H1 (cell line): ENCODE measurements at regions not wholly inside any gene's neighbourhood (a gene's known extent, or its start where the extent isn't known, plus 50 kb on each side); places are given as distances from the start of the nearest gene placed in this dataset.

Experiments used
- CTCF ChIA-PET: fragments of 300-600 bp; sonication (Branson Sonifier 250); formaldehyde crosslinking; loops from one replicate; lab custom pipeline; 2021; ENCODE audit not compliant: partially characterized antibody; lab: Charles Lee
- POLR2A ChIA-PET: fragments of 300-600 bp; sonication (Branson Sonifier 250); formaldehyde crosslinking; loops from one replicate; lab custom pipeline; 2021; ENCODE audit warnings: inconsistent platforms; ENCODE audit not compliant: partially characterized antibody; lab: Charles Lee
- DNase-seq, 2 experiments: peaks; one replicate each; pipeline versions ENCODE4 v3.0.0 to v3.0.0-alpha.2; 2010 to 2022; ENCODE audit warnings: low spot score in 2 of 2, low read depth in 1 of 2, mixed read lengths in 1 of 2
- FAIRE-seq: peaks from 2 replicates; lab custom pipeline; 2011; peaks lifted over from hg19 to GRCh38; lab: Jason Lieb, UNC
- H2AFZ ChIP-seq: 2 replicates; pipeline ENCODE4 v1.8.1; 2012; ENCODE audit warnings: low read length, inconsistent platforms
- H2AK5ac ChIP-seq: 2 replicates; pipeline ENCODE4 v1.6.1; 2013; ENCODE audit warnings: low read depth, low read length
- H2BK120ac ChIP-seq: replicated peaks from 2 replicates; pipeline ENCODE3; 2013; ENCODE audit warnings: low read depth, low read length, inconsistent platforms
- H2BK12ac ChIP-seq: 2 replicates; pipeline ENCODE4 v1.6.1; 2013; ENCODE audit warnings: low read depth, low read length
- H2BK15ac ChIP-seq: 2 replicates; pipeline ENCODE4 v1.6.1; 2013; ENCODE audit warnings: low read length
- H2BK20ac ChIP-seq: 2 replicates; pipeline ENCODE4 v1.6.1; 2013; ENCODE audit warnings: low read length
- H2BK5ac ChIP-seq: 2 replicates; pipeline ENCODE4 v1.6.1; 2013; ENCODE audit warnings: low read depth, low read length
- H3K14ac ChIP-seq: 2 replicates; pipeline ENCODE4 v1.6.1; 2013; ENCODE audit warnings: inconsistent platforms; ENCODE audit not compliant: insufficient read length
- H3K18ac ChIP-seq: 2 replicates; pipeline ENCODE4 v1.6.1; 2013; ENCODE audit warnings: low read length; ENCODE audit errors: extremely low read depth
- H3K23ac ChIP-seq: 2 replicates; pipeline ENCODE4 v1.6.1; 2013; ENCODE audit warnings: inconsistent platforms; ENCODE audit not compliant: insufficient read length
- H3K23me2 ChIP-seq: 2 replicates; pipeline ENCODE4 v1.6.1; 2013; ENCODE audit warnings: low read depth, low read length
- H3K27ac ChIP-seq: 2 replicates; pipeline ENCODE4 v1.6.1; 2011; ENCODE audit warnings: low read depth, low read length, inconsistent platforms
- H3K27me3 ChIP-seq, 4 experiments: replicated peaks in 1 of 4; 1 replicate in 1 of 4; 2 replicates in 3 of 4; pipeline versions ENCODE4 v1.6.1 to v1.8.1; 2011 to 2013; ENCODE audit warnings: low read length in 3 of 4, mild to moderate bottlenecking in 3 of 4, inconsistent platforms in 2 of 4, mixed read lengths in 2 of 4, moderate library complexity in 1 of 4; ENCODE audit not compliant: control insufficient read depth in 3 of 4, insufficient read depth in 3 of 4; ENCODE audit errors: extremely low read depth in 1 of 4
- H3K36me3 ChIP-seq, 4 experiments: 2 replicates each; pipeline versions ENCODE4 v1.6.1 to v1.8.1; 2011 to 2013; ENCODE audit warnings: mild to moderate bottlenecking in 4 of 4, low read length in 3 of 4, moderate library complexity in 2 of 4, control low read depth in 1 of 4, inconsistent platforms in 1 of 4; ENCODE audit not compliant: insufficient read depth in 4 of 4, control insufficient read depth in 2 of 4
- H3K4ac ChIP-seq: replicated peaks from 2 replicates; pipeline ENCODE3; 2013; ENCODE audit warnings: low read length, low read depth, mixed read lengths, inconsistent platforms; ENCODE audit not compliant: insufficient read length
- H3K4me1 ChIP-seq, 4 experiments: replicated peaks in 1 of 4; 1 replicate in 1 of 4; 2 replicates in 3 of 4; pipeline versions ENCODE4 v1.6.1 to v1.8.1; 2011 to 2013; ENCODE audit warnings: low read length in 3 of 4, inconsistent platforms in 2 of 4, mixed read lengths in 1 of 4; ENCODE audit not compliant: insufficient read depth in 4 of 4, control insufficient read depth in 3 of 4
- H3K4me2 ChIP-seq, 2 experiments: 2 replicates each; pipeline versions ENCODE4 v1.6.1 to v1.8.1; 2011 to 2013; ENCODE audit warnings: low read depth in 2 of 2, low read length in 2 of 2, control low read depth in 1 of 2, inconsistent platforms in 1 of 2, mild to moderate bottlenecking in 1 of 2; ENCODE audit not compliant: insufficient read depth in 1 of 2
- H3K4me3 ChIP-seq, 4 experiments: fragments of 200-600, 300-600 bp in 1 of 4; sonication (generic), shearing (Covaris generic), sonication (Bioruptor Twin) in 1 of 4; 2 replicates each; pipeline versions ENCODE4 v1.5.1 to v1.8.1; 2011 to 2016; ENCODE audit warnings: low read length in 4 of 4, low read depth in 3 of 4, control low read depth in 2 of 4, inconsistent platforms in 2 of 4, mild to moderate bottlenecking in 2 of 4, mixed read lengths in 1 of 4, moderate library complexity in 1 of 4; ENCODE audit not compliant: insufficient read depth in 2 of 4; ENCODE audit errors: extremely low read depth in 1 of 4
- H3K56ac ChIP-seq: replicated peaks from 2 replicates; pipeline ENCODE3; 2013; ENCODE audit warnings: low read depth, mild to moderate bottlenecking, mixed read lengths, low read length, inconsistent platforms; ENCODE audit not compliant: insufficient read length
- H3K79me1 ChIP-seq: 2 replicates; pipeline ENCODE4 v1.6.1; 2013; ENCODE audit warnings: low read depth, low read length, control low read depth
- H3K79me2 ChIP-seq, 2 experiments: 2 replicates each; pipeline versions ENCODE4 v1.6.1 to v1.8.1; 2012 to 2013; ENCODE audit warnings: low read length in 2 of 2, mild to moderate bottlenecking in 2 of 2, inconsistent platforms in 1 of 2; ENCODE audit not compliant: insufficient read depth in 2 of 2, control insufficient read depth in 1 of 2
- H3K9ac ChIP-seq, 4 experiments: replicated peaks in 1 of 4; 1 replicate in 1 of 4; 2 replicates in 3 of 4; pipeline versions ENCODE4 v1.6.1 to v1.8.1; 2011 to 2013; ENCODE audit warnings: low read depth in 3 of 4, low read length in 3 of 4, control low read depth in 2 of 4, mild to moderate bottlenecking in 2 of 4, moderate library complexity in 2 of 4, inconsistent platforms in 1 of 4; ENCODE audit errors: extremely low read depth in 1 of 4
- H3K9me3 ChIP-seq, 2 experiments: 2 replicates each; pipeline versions ENCODE4 v1.6.1 to v1.8.1; 2012 to 2013; ENCODE audit warnings: mild to moderate bottlenecking in 2 of 2, moderate library complexity in 2 of 2, control low read depth in 1 of 2, inconsistent platforms in 1 of 2, low read depth in 1 of 2, low read length in 1 of 2, mixed read lengths in 1 of 2; ENCODE audit not compliant: insufficient read depth in 2 of 2
- H4K20me1 ChIP-seq, 2 experiments: replicated peaks in 1 of 2; 2 replicates each; pipeline versions ENCODE3 to v1.8.1; 2011 to 2013; ENCODE audit warnings: inconsistent platforms in 2 of 2, low read length in 2 of 2, mild to moderate bottlenecking in 1 of 2; ENCODE audit not compliant: insufficient read depth in 2 of 2, control insufficient read depth in 1 of 2
- H4K5ac ChIP-seq: 2 replicates; pipeline ENCODE4 v1.6.1; 2013; ENCODE audit warnings: low read length, low read depth, mixed read lengths, inconsistent platforms; ENCODE audit not compliant: insufficient read length
- H4K8ac ChIP-seq: 2 replicates; pipeline ENCODE4 v1.8.0; 2013; ENCODE audit warnings: mild to moderate bottlenecking, moderate library complexity, low read length, inconsistent platforms; ENCODE audit not compliant: insufficient read depth; ENCODE audit errors: extremely low read depth
- H4K91ac ChIP-seq: replicated peaks from 2 replicates; pipeline ENCODE3; 2013; ENCODE audit warnings: low read length, mixed read lengths, inconsistent platforms; ENCODE audit not compliant: insufficient read length
- BRCA1 ChIP-seq: IDR thresholded peaks from 2 replicates; pipeline ENCODE4 v1.6.1; 2012; ENCODE audit warnings: low read depth, low read length, improper control_type of control experiment
- CTCF ChIP-seq, 3 experiments: IDR thresholded peaks; 1 replicate in 2 of 3; 2 replicates in 1 of 3; pipeline versions ENCODE4 v1.5.1 to v1.6.1; 2011; ENCODE audit warnings: low read length in 3 of 3, mild to moderate bottlenecking in 3 of 3, inconsistent platforms in 2 of 3, low read depth in 1 of 3, moderate library complexity in 1 of 3; ENCODE audit not compliant: insufficient read depth in 1 of 3; ENCODE audit errors: control extremely low read depth in 1 of 3
- HDAC2 ChIP-seq, 2 experiments: fragments of 300-600 bp in 1 of 2; sonication (generic) in 1 of 2; IDR thresholded peaks; 2 replicates each; pipeline ENCODE4 v1.6.1; 2011 to 2012; ENCODE audit warnings: low read depth in 2 of 2, low read length in 2 of 2, mild to moderate bottlenecking in 2 of 2, moderate library complexity in 2 of 2, borderline replicate concordance in 1 of 2, inconsistent platforms in 1 of 2
- JUND ChIP-seq: IDR thresholded peaks from 2 replicates; pipeline ENCODE4 v1.6.1; 2011; ENCODE audit warnings: mild to moderate bottlenecking, improper control_type of control experiment, low read length
- KDM1A ChIP-seq: fragments of 200-600, 300-600 bp; sonication (generic); IDR thresholded peaks from 2 replicates; pipeline ENCODE4 v1.7.1; 2016; ENCODE audit warnings: mild to moderate bottlenecking, low read length, borderline replicate concordance
- KDM4A ChIP-seq: IDR thresholded peaks from one replicate; pipeline ENCODE4 v1.7.1; 2012; ENCODE audit warnings: low read depth, mild to moderate bottlenecking, moderate library complexity, low read length, inconsistent platforms; ENCODE audit not compliant: severe bottlenecking
- RAD21 ChIP-seq, 2 experiments: IDR thresholded peaks in 1 of 2; conservative IDR thresholded peaks in 1 of 2; 2 replicates each; pipeline ENCODE4 v1.6.1; 2011; ENCODE audit warnings: low read depth in 2 of 2, low read length in 2 of 2, improper control_type of control experiment in 1 of 2, inconsistent platforms in 1 of 2, mild to moderate bottlenecking in 1 of 2, moderate library complexity in 1 of 2
- SUZ12 ChIP-seq: fragments of 200-600 bp; sonication (generic); IDR thresholded peaks from 2 replicates; pipeline ENCODE4 v1.6.1; 2012; ENCODE audit warnings: mild to moderate bottlenecking, inconsistent platforms, low read length, moderate library complexity, mixed read lengths
- TCF12 ChIP-seq: IDR thresholded peaks from 2 replicates; pipeline ENCODE4 v1.6.1; 2011; ENCODE audit warnings: low read depth, mild to moderate bottlenecking, low read length
- WGBS, 2 experiments: shearing (Covaris generic) in 1 of 2; methylation state at CpG; one replicate each; pipeline versions ENCODE4 v1.1.6 to v1.1.7; 2013 to 2015; ENCODE audit warnings: low lambda C conversion rate in 2 of 2, mixed read lengths in 2 of 2, inconsistent platforms in 1 of 2, low coverage in 1 of 2, missing lambda C conversion rate in 1 of 2; ENCODE audit not compliant: insufficient replicate concordance in 2 of 2, insufficient coverage in 1 of 2, insufficient read length in 1 of 2; ENCODE audit errors: extremely low coverage in 1 of 2, missing lambda C conversion rate in 1 of 2; 5-methylcytosine and 5-hydroxymethylcytosine counted together
- TF ChIP-seq, protein P1 (sequence below): IDR thresholded peaks from 2 replicates; pipeline ENCODE4 v1.6.1; 2012; ENCODE audit warnings: inconsistent platforms

- no peak overlapping the region for H2BK12ac ChIP-seq
- no peak overlapping the region for H3K27ac ChIP-seq
- FAIRE-seq (no peak), DNase-seq (no peak)
- H3K23ac ChIP-seq = no peak overlapping the region
- H4K20me1 ChIP-seq = no peaks in the 10 kb centered on the region
- H2BK120ac ChIP-seq = no peak overlapping the region
- H3K18ac ChIP-seq = no peak overlapping the region
- CTCF ChIA-PET = no interaction called here
- no peaks in the 10 kb centered on the region for H3K27me3 ChIP-seq
- H3K9me3 ChIP-seq = peaks cover 20 to 34% of the 10 kb centered on the region in 2 experiments
- H3K79me1 ChIP-seq = no peaks in the 10 kb centered on the region
- no peak overlapping the region for H3K4ac ChIP-seq
- H3K4me1 ChIP-seq = no peaks in the 10 kb centered on the region
- H3K14ac ChIP-seq = no peak overlapping the region
- H2AFZ ChIP-seq = no peak overlapping the region
- H3K9ac ChIP-seq = no peak overlapping the region
- H3K4me2 ChIP-seq = no peak overlapping the region
- no peaks in the 10 kb centered on the region; a peak in 1 of 8 replicates for H3K36me3 ChIP-seq
- no peaks in the 10 kb centered on the region for H3K23me2 ChIP-seq
- 94% methylated on average over 4 of the region's 4 CpGs; no CpG with 5 or more reads in 1 of the 2 experiments for WGBS, 2 experiments
- POLR2A ChIA-PET = no interaction called here
- H2BK5ac ChIP-seq = no peak overlapping the region
- no peak overlapping the region for H3K56ac ChIP-seq
- H2AK5ac ChIP-seq = no peak overlapping the region
- H4K91ac ChIP-seq = no peak overlapping the region
- H4K8ac ChIP-seq = no peak overlapping the region
- no peaks in the 10 kb centered on the region for H3K79me2 ChIP-seq
- H4K5ac ChIP-seq = no peak overlapping the region
- no peak overlapping the region for H2BK20ac ChIP-seq
- TF ChIP-seq, protein P1, sequence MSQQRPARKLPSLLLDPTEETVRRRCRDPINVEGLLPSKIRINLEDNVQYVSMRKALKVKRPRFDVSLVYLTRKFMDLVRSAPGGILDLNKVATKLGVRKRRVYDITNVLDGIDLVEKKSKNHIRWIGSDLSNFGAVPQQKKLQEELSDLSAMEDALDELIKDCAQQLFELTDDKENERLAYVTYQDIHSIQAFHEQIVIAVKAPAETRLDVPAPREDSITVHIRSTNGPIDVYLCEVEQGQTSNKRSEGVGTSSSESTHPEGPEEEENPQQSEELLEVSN = no peak
- TF ChIP-seq HDAC2 (IDR thresholded peaks at IDR 0.05; ENCODE audit: borderline replicate concordance in 1 of 2, low read depth in 2 of 2, low read length in 2 of 2) (no peak), BRCA1 (no peak), KDM1A (no peak), CTCF (IDR thresholded peaks at IDR 0.05; ENCODE audit: control extremely low read depth in 1 of 3, insufficient read depth in 1 of 3, low read depth in 1 of 3, low read length in 3 of 3) (no peak), KDM4A (no peak), TCF12 (no peak), RAD21 (IDR thresholded peaks at IDR 0.05 in 1 of 2, conservative IDR thresholded peaks at IDR 0.05 in 1 of 2; ENCODE audit: low read depth in 2 of 2, low read length in 2 of 2) (no peak), SUZ12 (no peak), JUND (no peak)
- no peak overlapping the region for H2BK15ac ChIP-seq
- H3K4me3 ChIP-seq = no peak overlapping the region
Observed at GRCh38 chr6:71556141-71556540, 267.5 kb downstream of the OGFRL1 start.
